ENCODE measurements at regions not wholly inside any gene's neighbourhood (a gene's known extent, or its start where the extent isn't known, plus 50 kb on each side); places are given as distances from the start of the nearest gene placed in this dataset.

GRCh38 chrX:15952212-15952611 lies 97.6 kb upstream of the AP1S2 start:
- no peak for TF ChIP-seq CTCF (IDR thresholded peaks at IDR 0.05)
- no peak for TF ChIP-seq POLR2AphosphoS5 (IDR thresholded peaks at IDR 0.05)

Measured in prostate gland (tissue), 2 donors.